MCF 10A (cell line): ENCODE measurements at regions not wholly inside any gene's neighbourhood (a gene's known extent, or its start where the extent isn't known, plus 50 kb on each side); places are given as distances from the start of the nearest gene placed in this dataset.

Experiments
- BruUV-seq: library from RNA; stranded (reverse); fragments of 400-500 nt; replicated peaks from 2 replicates; lab custom pipeline; 2021; lab: Mats Ljungman, UMichigan
- CTCF ChIA-PET: fragments of 300-600 bp; sonication (Branson Sonifier 250); formaldehyde crosslinking; extraction: SDS; loops from one replicate; lab custom pipeline; 2021; ENCODE audit warnings: antibody characterized with exemption, inconsistent platforms; lab: Yijun Ruan, JAX
- POLR2A ChIA-PET: fragments of 300-600, 350-650 bp; sonication (Branson Sonifier 250); formaldehyde crosslinking; extraction: SDS; loops from one replicate; lab custom pipeline; 2020; ENCODE audit warnings: antibody characterized with exemption, inconsistent platforms; lab: Yijun Ruan, JAX
- DNase-seq: peaks from one replicate; pipeline ENCODE4 v3.0.0-alpha.2; 2018; ENCODE audit not compliant: unreplicated experiment
- H3K27ac Mint-ChIP-seq: one replicate; pipeline ENCODE4 v1.8.0; 2022; ENCODE audit warnings: mild to moderate bottlenecking, low read depth, mixed read lengths; ENCODE audit not compliant: unreplicated experiment
- H3K27me3 Mint-ChIP-seq: one replicate; pipeline ENCODE4 v1.8.0; 2022; ENCODE audit warnings: mixed read lengths; ENCODE audit not compliant: insufficient read depth, unreplicated experiment
- H3K36me3 Mint-ChIP-seq: one replicate; pipeline ENCODE4 v1.8.0; 2022; ENCODE audit warnings: mild to moderate bottlenecking, moderate library complexity, mixed read lengths; ENCODE audit not compliant: insufficient read depth, unreplicated experiment
- H3K4me1 Mint-ChIP-seq: one replicate; pipeline ENCODE4 v1.8.0; 2022; ENCODE audit warnings: mixed read lengths; ENCODE audit not compliant: insufficient read depth, unreplicated experiment
- H3K4me3 Mint-ChIP-seq: one replicate; pipeline ENCODE4 v1.8.0; 2022; ENCODE audit warnings: mild to moderate bottlenecking, moderate library complexity, mixed read lengths; ENCODE audit not compliant: unreplicated experiment
- H3K9me3 Mint-ChIP-seq: one replicate; pipeline ENCODE4 v1.8.0; 2022; ENCODE audit warnings: mixed read lengths; ENCODE audit not compliant: unreplicated experiment
- intact Hi-C: fragments of 100-400 bp; cut with micrococcal nuclease; formaldehyde crosslinking; loops from 2 replicates; pipeline ENCODE4 v1.14.1; 2022
- TF ChIP-seq, protein P1 (sequence below): fragments of 200-600 bp; IDR thresholded peaks from one replicate; pipeline ENCODE4 v1.8.0; 2022; ENCODE audit warnings: antibody characterized with exemption, mild to moderate bottlenecking; ENCODE audit not compliant: unreplicated experiment

DNA sequence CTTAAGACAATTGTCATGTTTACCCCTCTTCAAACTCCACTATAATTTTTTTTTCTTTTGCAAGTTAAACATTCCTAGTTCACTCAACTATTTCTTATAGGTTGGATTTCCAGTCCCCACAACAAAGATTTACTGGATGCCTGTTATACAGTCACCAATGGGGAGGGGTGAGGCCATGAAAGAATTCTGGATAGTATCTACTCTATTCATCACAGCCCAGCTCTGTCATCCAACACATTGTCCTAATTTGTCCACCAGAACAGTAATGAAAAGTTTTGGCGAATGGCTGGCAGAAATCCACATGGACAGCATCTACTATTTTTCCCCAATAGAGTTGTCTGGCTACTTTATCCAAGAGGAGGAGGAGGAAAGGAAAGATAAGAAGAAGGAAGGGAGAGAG is 192.7 kb upstream of the S100G start:
- intact Hi-C loops: no loop called here

GRCh38 chrX:16458208-16458607 is 191.8 kb upstream of the S100G start:
- Mint-ChIP-seq H3K9me3 (no peaks in the 10 kb centered on the region), H3K4me3 (no peak overlapping the region), H3K27me3 (peaks cover 48% of the 10 kb centered on the region), H3K4me1 (no peaks in the 10 kb centered on the region), H3K27ac (no peak overlapping the region), H3K36me3 (no peaks in the 10 kb centered on the region)
- intact Hi-C loops: no loop called here
- BruUV-seq: no TSS peak
- no peak for DNase-seq
- POLR2A ChIA-PET: no interaction called here
- TF ChIP-seq, protein P1, sequence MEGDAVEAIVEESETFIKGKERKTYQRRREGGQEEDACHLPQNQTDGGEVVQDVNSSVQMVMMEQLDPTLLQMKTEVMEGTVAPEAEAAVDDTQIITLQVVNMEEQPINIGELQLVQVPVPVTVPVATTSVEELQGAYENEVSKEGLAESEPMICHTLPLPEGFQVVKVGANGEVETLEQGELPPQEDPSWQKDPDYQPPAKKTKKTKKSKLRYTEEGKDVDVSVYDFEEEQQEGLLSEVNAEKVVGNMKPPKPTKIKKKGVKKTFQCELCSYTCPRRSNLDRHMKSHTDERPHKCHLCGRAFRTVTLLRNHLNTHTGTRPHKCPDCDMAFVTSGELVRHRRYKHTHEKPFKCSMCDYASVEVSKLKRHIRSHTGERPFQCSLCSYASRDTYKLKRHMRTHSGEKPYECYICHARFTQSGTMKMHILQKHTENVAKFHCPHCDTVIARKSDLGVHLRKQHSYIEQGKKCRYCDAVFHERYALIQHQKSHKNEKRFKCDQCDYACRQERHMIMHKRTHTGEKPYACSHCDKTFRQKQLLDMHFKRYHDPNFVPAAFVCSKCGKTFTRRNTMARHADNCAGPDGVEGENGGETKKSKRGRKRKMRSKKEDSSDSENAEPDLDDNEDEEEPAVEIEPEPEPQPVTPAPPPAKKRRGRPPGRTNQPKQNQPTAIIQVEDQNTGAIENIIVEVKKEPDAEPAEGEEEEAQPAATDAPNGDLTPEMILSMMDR: no peak
- CTCF ChIA-PET: no interaction called here

More for the DNA sequence above, 192.7 kb upstream of the S100G start:
- H3K4me3 Mint-ChIP-seq: no peak overlapping the region
- H3K9me3 Mint-ChIP-seq: no peaks in the 10 kb centered on the region
- no peaks in the 10 kb centered on the region for H3K36me3 Mint-ChIP-seq
- ChIA-PET POLR2A (no interaction called here), CTCF (interaction anchor here (1.5 kb wide), 1 partner anchor 13 kb away, joined by 4 read pairs; no protein-coding TSS in a partner anchor)
- H3K4me1 Mint-ChIP-seq: no peaks in the 10 kb centered on the region
- no TSS peak for BruUV-seq
- no peak overlapping the region for H3K27ac Mint-ChIP-seq
- DNase-seq: no peak
- TF ChIP-seq, protein P1: no peak
- H3K27me3 Mint-ChIP-seq: peaks cover 46% of the 10 kb centered on the region

DNA sequence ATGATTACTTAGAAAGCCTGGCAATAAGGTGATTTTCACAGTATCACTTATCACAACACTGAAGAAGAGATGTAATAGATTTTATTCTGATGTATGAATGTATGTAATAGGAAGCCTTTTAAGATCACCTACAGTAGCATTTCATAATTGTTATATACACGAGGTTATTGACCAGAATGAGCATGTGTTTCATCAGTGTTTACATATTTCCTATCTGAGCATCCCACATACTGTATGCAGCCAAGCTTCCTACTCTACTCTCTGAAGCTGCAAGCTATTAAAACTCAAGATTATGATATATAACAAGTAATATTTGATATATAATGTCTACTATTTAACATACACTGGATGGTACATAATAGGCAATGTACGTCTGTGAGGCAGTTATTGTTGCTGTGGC is 190.9 kb upstream of the S100G start:
- intact Hi-C loops: no loop called here
- Mint-ChIP-seq H3K4me3 (no peak overlapping the region), H3K9me3 (no peaks in the 10 kb centered on the region), H3K27me3 (peaks cover 56% of the 10 kb centered on the region), H3K4me1 (no peaks in the 10 kb centered on the region), H3K36me3 (no peaks in the 10 kb centered on the region), H3K27ac (no peak overlapping the region)
- BruUV-seq: no TSS peak
- ChIA-PET CTCF (no interaction called here), POLR2A (no interaction called here)
- TF ChIP-seq, protein P1: no peak
- DNase-seq: no peak

GRCh38 chrX:16461968-16462367 is 188.0 kb upstream of the S100G start:
- Mint-ChIP-seq H3K9me3 (no peaks in the 10 kb centered on the region), H3K4me1 (peaks cover 6% of the 10 kb centered on the region), H3K27ac (no peak overlapping the region), H3K36me3 (no peaks in the 10 kb centered on the region), H3K27me3 (peaks cover 45% of the 10 kb centered on the region), H3K4me3 (no peak overlapping the region)
- TF ChIP-seq, protein P1: no peak
- BruUV-seq: no TSS peak
- no peak for DNase-seq
- POLR2A ChIA-PET: no interaction called here
- CTCF ChIA-PET: interaction anchor here (0.7 kb wide), 3 partner anchors 9 to 25 kb away, joined by 3 to 4 read pairs (median 4); no protein-coding TSS in a partner anchor
- intact Hi-C loops: no loop called here
